Activated B cell treated with CpG ODN at 0.5 μM for 24 hours (primary cell): ENCODE measurements at regions not wholly inside any gene's neighbourhood (a gene's known extent, or its start where the extent isn't known, plus 50 kb on each side); places are given as distances from the start of the nearest gene placed in this dataset.

Experiments
- ATAC-seq: fragments of 200-7000 bp; cut with Tn5 transposase; one replicate; pipeline ENCODE4 v1.10.0; 2021; ENCODE audit warnings: low read depth, mild to moderate bottlenecking, moderate library complexity
- CTCF ChIA-PET: fragments of 350-600 bp; sonication (Branson Sonifier 250); formaldehyde crosslinking; loops from one replicate; lab custom pipeline; 2021; ENCODE audit warnings: antibody characterized with exemption; lab: Charles Lee
- POLR2A ChIA-PET: fragments of 350-600 bp; sonication (Branson Sonifier 250); formaldehyde crosslinking; loops from one replicate; lab custom pipeline; 2021; ENCODE audit warnings: antibody characterized with exemption; lab: Charles Lee
- DNase-seq: peaks from one replicate; pipeline ENCODE4 v3.0.0; 2022
- H3K27ac Mint-ChIP-seq: one replicate; pipeline ENCODE4 v1.8.0; 2020; ENCODE audit warnings: mixed read lengths
- H3K27me3 Mint-ChIP-seq: one replicate; pipeline ENCODE4 v1.8.0; 2021; ENCODE audit warnings: mixed read lengths
- H3K36me3 Mint-ChIP-seq: one replicate; pipeline ENCODE4 v1.8.0; 2021; ENCODE audit warnings: low read depth, mixed read lengths
- H3K4me1 Mint-ChIP-seq: one replicate; pipeline ENCODE4 v1.8.0; 2021; ENCODE audit warnings: mixed read lengths
- H3K4me3 Mint-ChIP-seq: one replicate; pipeline ENCODE4 v1.8.0; 2020; ENCODE audit warnings: mild to moderate bottlenecking, mixed read lengths
- H3K9me3 Mint-ChIP-seq: one replicate; pipeline ENCODE4 v1.8.0; 2020; ENCODE audit warnings: mixed read lengths
- CTCF ChIP-seq: fragments of 200-600 bp; IDR thresholded peaks from one replicate; pipeline ENCODE4 v1.8.0; 2022; ENCODE audit warnings: antibody characterized with exemption, mild to moderate bottlenecking
- intact Hi-C: fragments of 100-400 bp; cut with micrococcal nuclease; formaldehyde crosslinking; loops from one replicate; pipeline ENCODE4 v1.15.1; 2024

GRCh38 chr5:176733406-176734262 is 76.7 kb upstream of the UNC5A start:
- no peak for TF ChIP-seq CTCF
- Mint-ChIP-seq H3K4me1 (no peaks in the 10 kb centered on the region), H3K27me3 (peaks cover 52% of the 10 kb centered on the region), H3K4me3 (no peak overlapping the region), H3K27ac (no peak overlapping the region), H3K36me3 (no peaks in the 10 kb centered on the region), H3K9me3 (peaks cover 5% of the 10 kb centered on the region)
- DNase-seq (no peak), ATAC-seq (no peak)
- ChIA-PET POLR2A (no interaction called here), CTCF (no interaction called here)
- intact Hi-C loops: no loop called here

GRCh38 chr5:176734756-176735342 is 75.5 kb upstream of the UNC5A start:
- POLR2A ChIA-PET: no interaction called here
- Mint-ChIP-seq H3K27me3 (peaks cover 55% of the 10 kb centered on the region), H3K27ac (no peak overlapping the region), H3K36me3 (no peaks in the 10 kb centered on the region), H3K4me1 (no peaks in the 10 kb centered on the region), H3K9me3 (peaks cover 5% of the 10 kb centered on the region), H3K4me3 (no peak overlapping the region)
- intact Hi-C loops: no loop called here
- no peak for TF ChIP-seq CTCF
- CTCF ChIA-PET: no interaction called here
- ATAC-seq (no peak), DNase-seq (no peak)

GRCh38 chr5:176735383-176736265 is 74.7 kb upstream of the UNC5A start:
- no peak overlapping the region for H3K27ac Mint-ChIP-seq
- peaks cover 55% of the 10 kb centered on the region for H3K27me3 Mint-ChIP-seq

GRCh38 chr5:176736301-176736930 is 73.9 kb upstream of the UNC5A start:
- ChIA-PET CTCF (no interaction called here), POLR2A (no interaction called here)
- Mint-ChIP-seq H3K4me3 (no peak overlapping the region), H3K36me3 (no peaks in the 10 kb centered on the region), H3K27ac (no peak overlapping the region), H3K4me1 (no peaks in the 10 kb centered on the region), H3K9me3 (no peaks in the 10 kb centered on the region), H3K27me3 (peaks cover 49% of the 10 kb centered on the region)
- DNase-seq (peak; percentile 4), ATAC-seq (no peak)
- TF ChIP-seq CTCF: no peak
- intact Hi-C loops: no loop called here

More at GRCh38 chr5:176735383-176736265, 74.7 kb upstream of the UNC5A start:
- TF ChIP-seq CTCF: no peak
- Mint-ChIP-seq H3K4me3 (no peak overlapping the region), H3K4me1 (no peaks in the 10 kb centered on the region), H3K9me3 (peaks cover 4% of the 10 kb centered on the region), H3K36me3 (no peaks in the 10 kb centered on the region)
- DNase-seq (no peak), ATAC-seq (no peak)
- ChIA-PET CTCF (no interaction called here), POLR2A (no interaction called here)
- intact Hi-C loops: no loop called here
